ENCODE measurements at regions not wholly inside any gene's neighbourhood (a gene's known extent, or its start where the extent isn't known, plus 50 kb on each side); places are given as distances from the start of the nearest gene placed in this dataset.
"Not testable (repeated sequence)": the region's sequence is repeated elsewhere in the genome, so short reads cannot be mapped to it uniquely, and the experiment has no call there.

GRCh38 chr16:60302676-60303075, 1568.6 kb upstream of the GOT2 start:
- no peak for DNase-seq (ENCODE audit: extremely low read depth in 1 of 2, low read depth in 1 of 2)

DNA sequence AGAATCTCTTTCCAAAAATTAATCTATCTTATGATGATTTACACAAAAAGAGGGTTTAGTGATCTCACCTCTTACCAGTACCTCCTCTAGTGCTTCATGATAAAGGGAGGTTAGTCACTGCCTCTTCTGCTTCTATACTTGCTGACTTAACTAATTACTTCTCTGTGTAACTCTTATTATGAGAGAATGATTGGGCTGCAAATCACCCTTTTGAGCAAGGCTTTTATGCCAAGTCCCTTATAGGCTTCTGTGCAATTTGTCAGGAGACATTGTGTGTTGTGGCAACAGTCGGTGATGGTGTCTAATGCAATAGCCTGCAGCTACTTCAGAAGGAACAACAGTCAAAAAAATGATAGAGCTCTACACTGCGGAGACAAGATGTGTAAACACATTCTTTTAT, 1568.1 kb upstream of the GOT2 start:
- no peak for DNase-seq (ENCODE audit: extremely low read depth in 1 of 2, low read depth in 1 of 2)

GRCh38 chr16:60299241-60299776, 1565.2 kb upstream of the GOT2 start:
- DNase-seq (ENCODE audit: extremely low read depth in 1 of 2, low read depth in 1 of 2), result no peak

DNA sequence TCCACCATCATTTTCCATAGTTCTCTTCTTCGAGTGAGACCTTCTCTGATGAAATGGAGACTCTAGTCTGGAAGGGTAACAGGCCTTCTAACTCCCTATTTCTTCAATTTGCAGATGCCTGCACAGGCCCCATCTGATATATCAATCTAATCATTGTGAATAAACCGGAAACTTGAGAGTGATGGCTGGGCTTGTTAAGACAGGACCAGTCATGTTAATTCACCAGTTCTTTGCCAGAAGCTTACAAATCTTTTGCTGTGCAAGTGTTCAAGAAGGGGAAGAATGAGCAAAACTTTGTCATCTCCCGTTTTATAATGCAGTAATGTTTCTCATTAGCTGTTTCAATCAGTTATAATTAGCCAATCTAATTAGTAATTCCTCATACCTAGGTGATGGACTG, 1561.3 kb upstream of the GOT2 start:
- no peak for DNase-seq (ENCODE audit: extremely low read depth in 1 of 2, low read depth in 1 of 2)

GRCh38 chr16:60285794-60286193, 1551.7 kb upstream of the GOT2 start:
- no peak for DNase-seq (ENCODE audit: extremely low read depth in 1 of 2, low read depth in 1 of 2)

DNA sequence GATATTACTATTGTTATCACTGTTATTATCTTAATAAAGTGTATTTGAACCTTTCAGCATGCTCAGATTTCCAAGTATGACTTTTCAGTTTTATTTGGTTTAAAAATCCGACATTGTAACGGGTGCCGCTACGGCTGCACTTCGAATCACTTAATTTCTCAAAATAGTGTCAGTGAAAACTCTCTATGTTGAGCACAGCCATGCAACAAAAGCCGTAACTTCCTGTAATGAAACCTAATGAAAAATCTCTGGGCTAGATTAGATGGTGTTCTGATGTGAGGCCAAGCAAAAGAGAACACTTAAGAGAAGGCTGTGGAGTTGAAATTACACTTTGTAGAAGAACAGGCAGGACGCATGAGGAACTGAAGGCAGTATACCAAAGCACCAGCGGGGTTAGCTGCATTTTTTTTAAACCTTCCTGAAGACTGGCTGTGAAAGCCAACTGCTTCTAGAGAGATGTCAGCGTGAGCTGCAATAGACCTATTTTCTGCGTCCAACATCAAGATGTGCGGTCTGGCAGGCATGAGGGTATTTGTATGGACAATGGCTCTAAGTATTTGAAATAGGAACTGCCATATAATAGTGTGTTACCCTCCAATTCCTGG, 1545.0 kb upstream of the GOT2 start:
- DNase-seq (ENCODE audit: extremely low read depth in 1 of 2, low read depth in 1 of 2), result no peak

DNA sequence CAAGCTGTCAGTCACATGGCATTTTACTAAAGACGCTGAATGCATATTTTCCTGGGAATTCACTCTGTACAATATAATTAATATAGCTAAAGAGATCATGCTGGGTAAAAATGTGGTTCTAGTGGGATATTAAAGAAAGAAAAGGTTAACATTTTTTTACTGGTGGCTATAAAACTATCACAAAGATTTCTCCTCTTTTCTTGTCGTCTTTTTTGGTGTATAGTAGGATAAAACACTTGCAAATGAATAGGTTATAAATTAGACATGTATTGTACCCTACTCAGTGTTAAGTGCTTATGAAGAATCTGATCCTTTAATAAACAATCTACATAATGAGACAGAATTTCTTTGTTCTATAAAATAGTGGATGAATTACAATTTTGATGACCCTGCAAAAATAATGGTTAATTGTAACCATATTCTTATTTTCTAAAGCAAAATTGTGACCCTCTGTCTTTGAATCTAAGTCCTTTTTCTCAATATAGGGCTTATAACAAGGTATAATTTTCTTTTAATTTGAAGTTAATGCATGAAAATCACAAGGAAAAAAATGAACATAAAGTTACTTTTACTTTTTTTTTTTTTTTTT, 1540.4 kb upstream of the GOT2 start:
- DNase-seq (ENCODE audit: extremely low read depth in 1 of 2, low read depth in 1 of 2), result no peak

DNA sequence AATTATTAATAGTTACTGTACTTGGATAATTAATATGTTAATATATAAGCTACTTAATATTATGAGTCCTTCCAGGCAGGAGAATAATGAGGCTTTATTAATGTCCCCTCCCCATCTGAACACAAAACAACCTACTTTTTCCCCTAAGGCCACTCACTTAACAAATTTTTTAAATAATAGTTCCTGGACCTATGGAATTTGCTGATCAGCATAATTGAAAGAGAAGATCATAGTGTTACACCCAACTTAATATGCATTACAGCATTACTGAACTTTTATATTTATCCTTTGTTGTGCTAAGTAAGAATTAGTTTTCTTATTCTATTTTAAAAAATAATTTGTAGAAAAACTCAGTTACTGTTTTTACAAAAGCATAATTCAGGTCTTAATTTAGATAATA, 1537.7 kb upstream of the GOT2 start:
- no peak for DNase-seq (ENCODE audit: extremely low read depth in 1 of 2, low read depth in 1 of 2)

GRCh38 chr16:60271025-60271771, 1537.1 kb upstream of the GOT2 start:
- no peak for DNase-seq (ENCODE audit: extremely low read depth in 1 of 2, low read depth in 1 of 2)

- no peak for DNase-seq (ENCODE audit: extremely low read depth in 1 of 2, low read depth in 1 of 2)
Measured at GRCh38 chr16:60261425-60261824, 1527.3 kb upstream of the GOT2 start.

DNA sequence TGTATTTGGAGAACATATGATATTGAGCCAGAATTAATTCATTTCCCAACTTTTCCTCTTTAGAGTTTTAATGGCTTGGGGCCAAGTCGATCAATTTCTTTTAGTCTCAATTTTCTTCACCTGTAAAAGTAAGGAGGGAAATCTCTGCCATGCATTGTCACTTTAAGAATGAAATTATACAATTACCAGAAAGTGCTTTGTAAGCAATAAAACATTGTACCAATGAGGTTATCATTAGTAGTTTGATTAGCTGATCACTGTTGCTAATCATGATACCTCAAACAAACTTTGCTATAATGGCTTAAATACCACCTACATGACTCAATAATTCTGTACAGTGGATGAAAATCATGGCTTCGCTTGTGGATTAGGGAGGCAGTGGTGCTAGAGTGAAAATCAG, 1525.8 kb upstream of the GOT2 start:
- no peak for DNase-seq (ENCODE audit: extremely low read depth in 1 of 2, low read depth in 1 of 2)

GRCh38 chr16:60246086-60246485, 1512.0 kb upstream of the GOT2 start:
- no peak for DNase-seq (ENCODE audit: extremely low read depth in 1 of 2, low read depth in 1 of 2)

- no peak for DNase-seq (ENCODE audit: extremely low read depth in 1 of 2, low read depth in 1 of 2)
Measured at GRCh38 chr16:60241671-60242070, 1507.6 kb upstream of the GOT2 start.

DNA sequence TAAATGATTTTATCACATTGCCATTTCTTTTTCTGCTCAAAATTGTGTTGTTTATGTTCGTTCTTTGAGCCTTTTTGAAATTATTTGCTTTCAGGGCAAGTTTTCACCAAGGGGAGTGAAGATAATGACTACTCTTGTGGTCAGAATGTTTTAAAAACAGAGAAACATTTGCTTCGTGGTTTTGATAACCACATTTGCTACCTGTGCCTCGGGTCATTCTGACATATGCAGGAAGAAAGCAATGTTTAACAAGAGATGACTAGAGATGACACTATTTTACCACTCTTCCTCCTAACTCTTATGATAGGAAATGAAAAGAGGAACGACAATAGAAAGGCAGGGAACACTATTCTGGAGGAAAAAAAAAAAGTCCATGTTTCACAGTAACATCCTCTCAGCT, 1496.5 kb upstream of the GOT2 start:
- no peak for DNase-seq (ENCODE audit: extremely low read depth in 1 of 2, low read depth in 1 of 2)

GRCh38 chr16:60225541-60225940, 1491.4 kb upstream of the GOT2 start:
- DNase-seq (ENCODE audit: extremely low read depth in 1 of 2, low read depth in 1 of 2), result no peak

GRCh38 chr16:60217787-60218186, 1483.7 kb upstream of the GOT2 start:
- no peak for DNase-seq (ENCODE audit: extremely low read depth in 1 of 2, low read depth in 1 of 2)

DNA sequence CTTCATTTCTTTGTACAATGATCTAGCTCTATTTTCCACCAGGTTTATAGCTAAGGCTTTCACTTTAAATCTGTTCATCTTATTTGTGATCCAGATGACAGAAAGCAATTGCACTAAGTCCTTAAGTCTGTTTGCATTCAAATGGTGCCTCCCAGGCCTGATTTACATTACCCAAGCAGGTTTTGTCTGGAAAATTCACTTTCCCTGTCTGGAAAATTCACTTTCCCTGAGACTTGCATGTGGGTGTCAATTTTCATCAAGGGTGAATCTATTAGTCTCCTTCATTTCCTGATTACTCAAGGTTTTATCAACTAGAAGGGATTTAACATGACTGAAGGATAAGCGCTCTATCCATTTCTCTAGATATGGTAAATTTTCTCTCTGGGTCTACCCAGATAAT, 1480.2 kb upstream of the GOT2 start:
- no peak for DNase-seq (ENCODE audit: extremely low read depth in 1 of 2, low read depth in 1 of 2)

- no peak for DNase-seq (ENCODE audit: extremely low read depth in 1 of 2, low read depth in 1 of 2)
Measured at GRCh38 chr16:60206516-60206915, 1472.4 kb upstream of the GOT2 start.

DNA sequence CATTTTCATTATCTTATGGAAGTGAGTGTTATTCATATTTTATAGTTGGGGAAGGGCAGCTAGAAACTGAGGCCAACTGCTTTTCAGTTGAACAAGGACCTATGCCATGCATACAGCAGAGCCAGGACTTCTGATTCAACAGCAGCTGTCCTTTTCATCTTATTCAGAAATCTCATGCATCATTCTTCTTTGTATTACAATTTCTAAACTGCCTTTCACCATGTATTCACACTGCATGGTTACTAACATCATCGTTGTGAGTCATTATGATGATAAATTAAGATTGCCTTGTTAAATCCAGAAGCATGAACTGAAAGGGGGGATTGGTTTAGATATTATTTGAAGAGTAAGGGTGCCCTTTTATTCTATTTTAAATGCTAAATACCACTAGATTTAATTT, 1470.1 kb upstream of the GOT2 start:
- DNase-seq (ENCODE audit: extremely low read depth in 1 of 2, low read depth in 1 of 2), result no peak

GRCh38 chr16:60203525-60204124, 1469.5 kb upstream of the GOT2 start:
- DNase-seq (ENCODE audit: extremely low read depth in 1 of 2, low read depth in 1 of 2), result no peak

DNA sequence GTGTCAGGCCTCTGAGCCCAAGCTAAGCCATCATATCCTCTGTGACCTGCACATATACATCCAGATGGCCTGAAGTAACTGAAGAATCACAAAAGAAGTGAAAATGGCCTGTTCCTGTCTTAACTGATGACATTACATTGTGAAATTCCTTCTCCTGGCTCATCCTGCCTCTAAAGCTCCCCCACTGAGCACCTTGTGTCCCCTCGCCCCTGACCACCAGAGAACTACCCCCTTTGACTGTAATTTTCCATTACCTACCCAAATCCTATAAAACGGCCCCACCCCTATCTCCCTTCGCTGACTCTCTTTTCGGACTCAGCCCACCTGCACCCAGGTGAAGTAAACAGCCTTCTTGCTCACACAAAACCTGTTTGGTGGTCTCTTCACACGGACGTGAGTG, 1466.6 kb upstream of the GOT2 start:
- DNase-seq (ENCODE audit: extremely low read depth in 1 of 2, low read depth in 1 of 2), result not testable (repeated sequence)

DNA sequence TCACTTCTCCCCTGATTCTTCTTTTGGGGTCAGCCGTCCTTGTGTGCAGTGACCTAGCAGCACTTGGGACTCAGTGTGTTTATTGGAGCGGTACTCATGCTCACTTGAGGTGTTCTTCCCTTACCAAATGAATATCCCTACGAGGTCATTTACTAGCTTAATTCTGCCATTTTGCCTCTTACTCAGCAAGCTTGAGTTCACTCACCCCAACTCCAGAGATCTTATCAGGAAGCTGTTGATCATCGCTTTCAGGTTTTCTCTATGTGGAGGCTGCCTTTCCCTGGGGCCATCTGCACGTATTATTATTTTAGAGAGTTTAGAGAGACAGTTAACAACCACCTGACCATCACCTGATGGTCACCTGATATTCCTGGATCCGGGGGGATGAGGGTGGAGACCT, 1466.0 kb upstream of the GOT2 start:
- no peak for DNase-seq (ENCODE audit: extremely low read depth in 1 of 2, low read depth in 1 of 2)
